Fibroblast of lung (primary cell): ENCODE measurements at regions not wholly inside any gene's neighbourhood (a gene's known extent, or its start where the extent isn't known, plus 50 kb on each side); places are given as distances from the start of the nearest gene placed in this dataset.

Experiments
- DNase-seq, 2 donors: peaks; one replicate each; pipeline versions ENCODE4 v3.0.0 to v3.0.0-alpha.2; 2010; ENCODE audit warnings: low read depth in 2 of 2
- H2AFZ ChIP-seq: 2 replicates; pipeline ENCODE4 v1.5.1; 2012; ENCODE audit warnings: low read length, control low read depth, inconsistent platforms
- H3K27ac ChIP-seq: 2 replicates; pipeline ENCODE4 v1.5.1; 2011; ENCODE audit warnings: low read length, control low read depth; ENCODE audit not compliant: insufficient read depth
- H3K27me3 ChIP-seq: 2 replicates; pipeline ENCODE4 v1.5.1; 2011; ENCODE audit warnings: mild to moderate bottlenecking, low read length; ENCODE audit not compliant: control insufficient read depth, insufficient read depth
- H3K36me3 ChIP-seq: 2 replicates; pipeline ENCODE4 v1.5.1; 2011; ENCODE audit warnings: low read length; ENCODE audit not compliant: control insufficient read depth, insufficient read depth
- H3K4me1 ChIP-seq: 2 replicates; pipeline ENCODE4 v1.5.1; 2011; ENCODE audit warnings: low read length; ENCODE audit not compliant: control insufficient read depth, insufficient read depth; ENCODE audit errors: extremely low read depth
- H3K4me2 ChIP-seq: 2 replicates; pipeline ENCODE4 v1.5.1; 2011; ENCODE audit warnings: low read length, control low read depth; ENCODE audit not compliant: insufficient read depth; ENCODE audit errors: extremely low read depth
- H3K4me3 ChIP-seq, 4 experiments: fragments of 200-600 bp in 1 of 4; sonication (generic) in 1 of 4; replicated peaks in 1 of 4; 2 replicates each; pipeline ENCODE4 v1.5.1; 2011 to 2016; ENCODE audit warnings: low read length in 4 of 4, low read depth in 3 of 4, mild to moderate bottlenecking in 3 of 4, control low read depth in 2 of 4, inconsistent platforms in 1 of 4, mixed read lengths in 1 of 4; ENCODE audit not compliant: insufficient read depth in 1 of 4; ENCODE audit errors: control extremely low read depth in 1 of 4
- H3K79me2 ChIP-seq: 2 replicates; pipeline ENCODE4 v1.5.1; 2012; ENCODE audit warnings: mild to moderate bottlenecking, low read length, inconsistent platforms; ENCODE audit not compliant: control insufficient read depth, insufficient read depth
- H3K9ac ChIP-seq: 2 replicates; pipeline ENCODE4 v1.5.1; 2011; ENCODE audit warnings: mild to moderate bottlenecking, low read length, control low read depth; ENCODE audit not compliant: insufficient read depth
- H3K9me3 ChIP-seq: 2 replicates; pipeline ENCODE4 v1.5.1; 2012; ENCODE audit warnings: low read depth, low read length; ENCODE audit not compliant: control insufficient read depth, insufficient read depth
- H4K20me1 ChIP-seq: 2 replicates; pipeline ENCODE4 v1.5.1; 2011; ENCODE audit warnings: low read length; ENCODE audit not compliant: control insufficient read depth, insufficient read depth; ENCODE audit errors: extremely low read depth
- CTCF ChIP-seq, 2 donors: IDR thresholded peaks in 1 of 2; conservative IDR thresholded peaks in 1 of 2; 1 replicate in 1 of 2; 2 replicates in 1 of 2; pipeline ENCODE4 v1.5.1; 2011 to 2012; ENCODE audit warnings: low read length in 2 of 2, control low read depth in 1 of 2, inconsistent platforms in 1 of 2, low read depth in 1 of 2, mild to moderate bottlenecking in 1 of 2
- EZH2 ChIP-seq: IDR thresholded peaks from 2 replicates; pipeline ENCODE4 v1.5.1; 2012; ENCODE audit warnings: low read length, control low read depth, mild to moderate bottlenecking; ENCODE audit errors: missing control alignments

GRCh38 chr6:103215847-103216246 is 1643.9 kb downstream of the HACE1 start:
- no peaks in the 10 kb centered on the region for H3K27me3 ChIP-seq
- H3K4me3 ChIP-seq = no peak overlapping the region
- H3K36me3 ChIP-seq = no peaks in the 10 kb centered on the region
- H4K20me1 ChIP-seq = no peaks in the 10 kb centered on the region
- H3K9ac ChIP-seq = no peak overlapping the region
- no peak overlapping the region for H3K4me2 ChIP-seq
- no peak overlapping the region for H2AFZ ChIP-seq
- no peak overlapping the region for H3K27ac ChIP-seq
- H3K9me3 ChIP-seq = no peaks in the 10 kb centered on the region
- no peaks in the 10 kb centered on the region for H3K4me1 ChIP-seq
- H3K79me2 ChIP-seq = no peaks in the 10 kb centered on the region
- no peak for DNase-seq
- TF ChIP-seq EZH2 (no peak), CTCF (conservative IDR thresholded peaks at IDR 0.05 in 1 of 2, IDR thresholded peaks at IDR 0.05 in 1 of 2; ENCODE audit: low read depth in 1 of 2, low read length in 2 of 2) (no peak)

GRCh38 chr6:103210686-103211085 is 1649.0 kb downstream of the HACE1 start:
- no peaks in the 10 kb centered on the region for H3K79me2 ChIP-seq
- H3K27me3 ChIP-seq = no peaks in the 10 kb centered on the region
- no peak for TF ChIP-seq CTCF (conservative IDR thresholded peaks at IDR 0.05 in 1 of 2, IDR thresholded peaks at IDR 0.05 in 1 of 2; ENCODE audit: low read depth in 1 of 2, low read length in 2 of 2)
- H3K9ac ChIP-seq = no peak overlapping the region
- no peaks in the 10 kb centered on the region for H3K9me3 ChIP-seq
- H4K20me1 ChIP-seq = no peaks in the 10 kb centered on the region
- no peak overlapping the region for H3K27ac ChIP-seq
- H3K36me3 ChIP-seq = no peaks in the 10 kb centered on the region
- H3K4me1 ChIP-seq = no peaks in the 10 kb centered on the region
- DNase-seq = no peak
- H3K4me3 ChIP-seq = no peak overlapping the region
- H2AFZ ChIP-seq = no peak overlapping the region
- no peak overlapping the region for H3K4me2 ChIP-seq

GRCh38 chr6:103198386-103198785 is 1661.3 kb downstream of the HACE1 start:
- TF ChIP-seq EZH2 (no peak), CTCF (conservative IDR thresholded peaks at IDR 0.05 in 1 of 2, IDR thresholded peaks at IDR 0.05 in 1 of 2; ENCODE audit: low read depth in 1 of 2, low read length in 2 of 2) (no peak)
- DNase-seq = no peak
- H3K4me1 ChIP-seq = no peaks in the 10 kb centered on the region
- H3K4me3 ChIP-seq = no peak overlapping the region
- no peaks in the 10 kb centered on the region for H3K79me2 ChIP-seq
- no peaks in the 10 kb centered on the region for H3K27me3 ChIP-seq
- no peaks in the 10 kb centered on the region for H3K9me3 ChIP-seq
- H3K4me2 ChIP-seq = no peak overlapping the region
- H2AFZ ChIP-seq = no peak overlapping the region
- H3K27ac ChIP-seq = no peak overlapping the region
- no peaks in the 10 kb centered on the region for H4K20me1 ChIP-seq
- H3K9ac ChIP-seq = no peak overlapping the region
- no peaks in the 10 kb centered on the region for H3K36me3 ChIP-seq
